SK-N-SH (cell line): ENCODE measurements at regions not wholly inside any gene's neighbourhood (a gene's known extent, or its start where the extent isn't known, plus 50 kb on each side); places are given as distances from the start of the nearest gene placed in this dataset.

Source experiments
- CTCF ChIP-seq: fragments of 200-600 bp; sonication (generic); IDR thresholded peaks from 2 replicates; pipeline ENCODE4 v1.6.1; 2017; ENCODE audit warnings: antibody characterized with exemption, mild to moderate bottlenecking, moderate library complexity
- EZH2phosphoT487 ChIP-seq: fragments of 200-600 bp; sonication (generic); IDR thresholded peaks from 2 replicates; pipeline ENCODE4 v1.6.1; 2017; ENCODE audit warnings: low read depth, mixed run types, mild to moderate bottlenecking, antibody characterized with exemption, moderate library complexity, borderline replicate concordance
- FOXJ3 ChIP-seq: sonication (generic); formaldehyde crosslinking; IDR thresholded peaks from 2 replicates; pipeline ENCODE4 v1.5.1; 2020; ENCODE audit warnings: mild to moderate bottlenecking, missing genetic modification reagents
- MAX ChIP-seq: IDR thresholded peaks from 2 replicates; pipeline ENCODE4 v1.4.0; 2012; ENCODE audit warnings: low read depth
- RCOR1 ChIP-seq: fragments of 150-350 bp; IDR thresholded peaks from 2 replicates; pipeline ENCODE4 v1.6.1; 2017; ENCODE audit warnings: antibody characterized with exemption, low read length

DNA sequence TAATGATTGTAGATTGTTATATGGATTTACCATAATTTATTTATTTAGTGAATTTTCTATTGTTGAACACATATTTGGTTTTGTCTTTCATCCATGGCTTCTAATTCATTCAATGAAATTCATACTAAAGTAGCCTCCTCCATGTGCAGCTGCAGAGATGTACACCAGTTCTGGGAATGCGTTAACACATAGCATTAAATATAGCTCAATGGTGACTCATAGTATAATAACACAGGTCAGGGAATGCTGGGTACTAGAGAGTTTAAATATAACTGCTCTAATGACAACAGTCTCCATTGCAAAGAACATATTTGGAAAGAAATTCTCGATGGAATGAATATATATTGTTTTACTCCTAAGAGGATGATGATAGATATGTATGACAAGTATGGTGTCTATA is 1190.2 kb upstream of the NRXN1 start:
- no peak for TF ChIP-seq CTCF
- no peak for TF ChIP-seq MAX
- TF ChIP-seq EZH2phosphoT487 = no peak
- TF ChIP-seq RCOR1 = no peak
- TF ChIP-seq FOXJ3 (CRISPR knock-in tag) = no peak
